HL-60 (cell line): ENCODE measurements at regions not wholly inside any gene's neighbourhood (a gene's known extent, or its start where the extent isn't known, plus 50 kb on each side); places are given as distances from the start of the nearest gene placed in this dataset.

Source experiments
- DNase-seq, 2 experiments: peaks; one replicate each; pipeline ENCODE4 v3.0.0-alpha.2; 2010 to 2020; ENCODE audit warnings: low read depth in 1 of 2, low spot score in 1 of 2
- H3K27ac ChIP-seq: fragments of 250-450 bp; sonication (Bioruptor Pico); replicated peaks from 2 replicates; pipeline ENCODE4 v1.5.1; 2020; ENCODE audit warnings: mild to moderate bottlenecking, moderate library complexity
- H3K27me3 ChIP-seq: fragments of 250-450 bp; sonication (Bioruptor Pico); 2 replicates; pipeline ENCODE4 v1.5.1; 2021; ENCODE audit warnings: mild to moderate bottlenecking, moderate library complexity; ENCODE audit not compliant: insufficient read depth, poor library complexity, severe bottlenecking
- H3K4me3 ChIP-seq: replicated peaks from 2 replicates; pipeline ENCODE4 v1.5.1; 2011; ENCODE audit warnings: mild to moderate bottlenecking, control low read depth, low read length; ENCODE audit not compliant: insufficient read depth
- CTCF ChIP-seq: IDR thresholded peaks from one replicate; pipeline ENCODE4 v1.5.1; 2011; ENCODE audit warnings: low read length, control low read depth, inconsistent platforms; ENCODE audit not compliant: insufficient read depth
- GABPA ChIP-seq: IDR thresholded peaks from 2 replicates; pipeline ENCODE4 v1.6.1; 2012; ENCODE audit warnings: low read depth
- POLR2AphosphoS5 ChIP-seq: IDR thresholded peaks from 2 replicates; pipeline ENCODE4 v1.6.1; 2012; ENCODE audit warnings: low read depth
- REST ChIP-seq: IDR thresholded peaks from 2 replicates; pipeline ENCODE4 v1.6.1; 2012; ENCODE audit warnings: low read depth; ENCODE audit not compliant: insufficient replicate concordance
- SPI1 ChIP-seq: IDR thresholded peaks from 2 replicates; pipeline ENCODE4 v1.6.1; 2012; ENCODE audit warnings: low read depth, mild to moderate bottlenecking, borderline replicate concordance

- no peak overlapping the region for H3K4me3 ChIP-seq
- no peaks in the 10 kb centered on the region for H3K27me3 ChIP-seq
- no peak overlapping the region for H3K27ac ChIP-seq
- DNase-seq: no peak
- TF ChIP-seq GABPA (no peak), REST (no peak), CTCF (no peak), POLR2AphosphoS5 (no peak), SPI1 (no peak)
Measured at GRCh38 chr18:39360072-39360471, 1794.5 kb upstream of the CELF4 start.

- H3K27ac ChIP-seq: no peak overlapping the region
- TF ChIP-seq SPI1 (no peak), POLR2AphosphoS5 (no peak), CTCF (no peak), GABPA (no peak), REST (no peak)
- no peaks in the 10 kb centered on the region for H3K27me3 ChIP-seq
- DNase-seq: no peak
- no peak overlapping the region for H3K4me3 ChIP-seq
Measured at GRCh38 chr18:39359636-39360035, 1794.0 kb upstream of the CELF4 start.

- no peak overlapping the region for H3K27ac ChIP-seq
- TF ChIP-seq POLR2AphosphoS5 (no peak), SPI1 (no peak), REST (no peak), GABPA (no peak), CTCF (no peak)
- no peak for DNase-seq
- H3K27me3 ChIP-seq: no peaks in the 10 kb centered on the region
- no peak overlapping the region for H3K4me3 ChIP-seq
Measured at GRCh38 chr18:39350945-39351344, 1785.3 kb upstream of the CELF4 start.
